WERI-Rb-1 (cell line): ENCODE measurements at regions not wholly inside any gene's neighbourhood (a gene's known extent, or its start where the extent isn't known, plus 50 kb on each side); places are given as distances from the start of the nearest gene placed in this dataset.

Source experiments
- DNase-seq: peaks from one replicate; pipeline ENCODE4 v3.0.0-alpha.2; 2020
- H3K27ac ChIP-seq: fragments of 250-450 bp; sonication (Bioruptor Pico); 2 replicates; pipeline ENCODE4 v1.5.1; 2020; ENCODE audit warnings: mild to moderate bottlenecking, moderate library complexity
- H3K27me3 ChIP-seq: fragments of 250-450 bp; sonication (Bioruptor Pico); 2 replicates; pipeline ENCODE4 v1.5.1; 2021; ENCODE audit warnings: mild to moderate bottlenecking, low read depth, moderate library complexity; ENCODE audit not compliant: insufficient read depth, severe bottlenecking
- H3K36me3 ChIP-seq: fragments of 250-450 bp; sonication (Bioruptor Pico); 2 replicates; pipeline ENCODE4 v1.5.1; 2020; ENCODE audit warnings: mild to moderate bottlenecking, moderate library complexity
- H3K4me3 ChIP-seq: 2 replicates; pipeline ENCODE4 v1.5.1; 2011; ENCODE audit warnings: low read depth, mild to moderate bottlenecking, control low read depth, low read length
- H3K9me3 ChIP-seq: fragments of 250-450 bp; sonication (Bioruptor Pico); 2 replicates; pipeline ENCODE4 v1.5.1; 2021; ENCODE audit warnings: mild to moderate bottlenecking, moderate library complexity; ENCODE audit not compliant: severe bottlenecking
- TF ChIP-seq, protein P1 (sequence below): IDR thresholded peaks from 2 replicates; pipeline ENCODE4 v1.5.1; 2011; ENCODE audit warnings: low read depth, mild to moderate bottlenecking, control low read depth, inconsistent platforms, low read length

DNA sequence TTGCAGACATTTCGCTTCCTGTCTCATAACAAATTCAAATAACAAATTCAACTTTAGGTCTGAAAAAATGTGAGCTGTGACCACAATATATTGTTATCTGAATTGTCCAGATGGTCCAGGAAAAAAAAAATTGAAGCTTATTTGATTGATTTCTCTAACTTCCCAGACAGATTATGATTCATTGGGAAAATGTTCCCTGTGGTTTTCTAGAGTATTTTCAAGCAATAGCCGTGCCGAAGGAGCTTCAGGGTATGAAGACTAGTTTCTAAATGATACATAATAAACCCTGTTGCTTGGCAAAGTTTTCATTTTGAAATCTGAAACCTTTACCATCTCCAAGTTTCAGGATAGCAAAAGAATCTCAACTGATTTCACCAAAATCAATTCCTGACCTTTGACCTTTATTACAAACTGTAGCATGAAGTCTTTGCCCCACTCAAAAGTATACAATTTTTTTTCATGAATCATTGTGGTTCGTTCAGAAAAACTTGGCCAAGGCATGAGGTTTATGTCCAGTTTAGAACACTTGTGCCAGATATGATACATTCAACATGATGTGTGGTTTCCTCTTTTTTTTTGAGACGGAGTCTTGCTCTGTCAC, 109.9 kb downstream of the JCAD start:
- no peaks in the 10 kb centered on the region for H3K36me3 ChIP-seq
- no peaks in the 10 kb centered on the region for H3K27me3 ChIP-seq
- H3K4me3 ChIP-seq = no peak overlapping the region
- no peaks in the 10 kb centered on the region for H3K9me3 ChIP-seq
- TF ChIP-seq, protein P1, sequence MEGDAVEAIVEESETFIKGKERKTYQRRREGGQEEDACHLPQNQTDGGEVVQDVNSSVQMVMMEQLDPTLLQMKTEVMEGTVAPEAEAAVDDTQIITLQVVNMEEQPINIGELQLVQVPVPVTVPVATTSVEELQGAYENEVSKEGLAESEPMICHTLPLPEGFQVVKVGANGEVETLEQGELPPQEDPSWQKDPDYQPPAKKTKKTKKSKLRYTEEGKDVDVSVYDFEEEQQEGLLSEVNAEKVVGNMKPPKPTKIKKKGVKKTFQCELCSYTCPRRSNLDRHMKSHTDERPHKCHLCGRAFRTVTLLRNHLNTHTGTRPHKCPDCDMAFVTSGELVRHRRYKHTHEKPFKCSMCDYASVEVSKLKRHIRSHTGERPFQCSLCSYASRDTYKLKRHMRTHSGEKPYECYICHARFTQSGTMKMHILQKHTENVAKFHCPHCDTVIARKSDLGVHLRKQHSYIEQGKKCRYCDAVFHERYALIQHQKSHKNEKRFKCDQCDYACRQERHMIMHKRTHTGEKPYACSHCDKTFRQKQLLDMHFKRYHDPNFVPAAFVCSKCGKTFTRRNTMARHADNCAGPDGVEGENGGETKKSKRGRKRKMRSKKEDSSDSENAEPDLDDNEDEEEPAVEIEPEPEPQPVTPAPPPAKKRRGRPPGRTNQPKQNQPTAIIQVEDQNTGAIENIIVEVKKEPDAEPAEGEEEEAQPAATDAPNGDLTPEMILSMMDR = no peak
- no peak for DNase-seq
- H3K27ac ChIP-seq = no peak overlapping the region

DNA sequence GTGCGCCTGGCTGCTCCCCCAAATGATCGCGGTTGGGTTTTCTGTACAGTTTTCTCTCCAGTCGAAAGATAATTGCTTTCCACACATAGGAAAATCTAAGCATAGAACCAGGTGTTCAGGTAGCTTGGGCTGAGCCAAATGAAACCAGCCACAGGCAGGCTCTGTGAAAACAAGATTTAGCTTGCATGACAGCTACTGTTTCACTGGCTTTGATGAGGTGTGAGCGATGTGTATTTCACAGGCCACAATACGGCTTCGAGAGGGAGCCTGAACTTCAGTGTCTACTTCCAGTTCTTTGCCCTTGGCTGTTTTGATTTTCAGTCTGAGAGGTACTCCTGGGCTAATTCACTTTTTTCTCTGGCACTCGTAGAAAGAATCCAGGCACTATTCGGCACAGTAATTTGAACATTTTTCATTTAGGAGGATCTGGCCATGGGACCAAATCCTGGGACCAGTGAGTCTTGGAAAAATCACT, 110.5 kb downstream of the JCAD start:
- Histone ChIP-seq H3K4me3 (no peak overlapping the region), H3K27me3 (no peaks in the 10 kb centered on the region), H3K9me3 (no peaks in the 10 kb centered on the region), H3K36me3 (no peaks in the 10 kb centered on the region), H3K27ac (no peak overlapping the region)
- TF ChIP-seq, protein P1 = no peak
- no peak for DNase-seq

DNA sequence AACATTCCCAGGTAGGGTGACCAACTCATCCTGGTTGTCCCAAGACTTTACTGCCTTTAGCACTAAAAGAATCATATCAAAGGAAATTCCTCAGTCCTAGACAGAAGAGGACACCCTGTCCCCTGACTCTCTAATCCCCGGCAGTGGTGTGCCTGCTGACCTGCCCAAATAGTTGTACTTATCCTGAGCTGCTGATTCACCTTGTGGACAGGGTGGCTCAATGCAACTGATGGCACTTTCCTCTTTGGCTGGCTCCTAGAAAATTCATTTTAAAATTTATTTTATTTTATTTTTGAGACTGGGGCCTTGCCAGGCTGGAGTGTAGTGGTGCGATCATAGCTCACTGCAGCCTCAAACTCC, 111.7 kb downstream of the JCAD start:
- no peaks in the 10 kb centered on the region for H3K27me3 ChIP-seq
- no peak overlapping the region for H3K4me3 ChIP-seq
- TF ChIP-seq, protein P1 = no peak
- H3K36me3 ChIP-seq = no peaks in the 10 kb centered on the region
- no peaks in the 10 kb centered on the region for H3K9me3 ChIP-seq
- no peak for DNase-seq
- H3K27ac ChIP-seq = no peak overlapping the region

DNA sequence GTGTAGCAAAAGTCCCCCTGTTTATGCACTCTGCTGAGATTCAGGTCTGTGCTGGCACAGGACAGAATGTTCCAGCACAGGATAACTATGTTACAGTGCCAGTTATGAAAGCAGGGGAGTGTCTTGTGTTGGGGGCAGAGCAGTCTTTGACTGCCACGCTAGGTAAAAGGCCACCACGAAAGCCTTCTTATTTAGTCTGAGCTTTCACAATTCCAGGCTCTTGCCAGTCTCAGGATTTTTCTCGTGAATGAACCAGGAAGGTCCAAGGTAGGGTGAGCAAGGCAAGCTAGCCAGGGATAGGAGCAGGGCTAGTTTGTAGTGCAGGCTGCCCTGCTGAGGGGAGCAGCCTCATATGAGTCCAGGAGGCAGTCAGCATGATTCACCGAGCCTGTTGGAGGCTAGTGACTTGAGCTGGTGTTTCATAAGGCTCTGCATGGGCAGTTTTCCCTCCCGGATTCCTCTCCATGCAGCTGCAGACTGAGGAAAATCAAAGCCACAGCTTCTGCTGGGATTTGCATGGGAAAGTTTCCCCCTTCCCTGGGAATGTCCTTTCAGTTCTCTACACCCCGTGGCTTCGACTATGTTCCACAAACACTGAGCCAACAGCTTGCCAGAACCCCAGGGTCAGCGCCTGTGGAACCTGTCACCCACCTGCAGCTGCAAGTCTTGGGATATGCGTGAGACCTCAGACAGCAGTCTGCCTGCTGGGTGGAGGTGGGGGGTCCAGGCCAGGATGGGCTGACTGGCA, 112.3 kb downstream of the JCAD start:
- TF ChIP-seq, protein P1 = no peak
- no peak for DNase-seq
- H3K36me3 ChIP-seq = no peaks in the 10 kb centered on the region
- no peak overlapping the region for H3K27ac ChIP-seq
- H3K4me3 ChIP-seq = no peak overlapping the region
- H3K9me3 ChIP-seq = no peaks in the 10 kb centered on the region
- no peaks in the 10 kb centered on the region for H3K27me3 ChIP-seq

DNA sequence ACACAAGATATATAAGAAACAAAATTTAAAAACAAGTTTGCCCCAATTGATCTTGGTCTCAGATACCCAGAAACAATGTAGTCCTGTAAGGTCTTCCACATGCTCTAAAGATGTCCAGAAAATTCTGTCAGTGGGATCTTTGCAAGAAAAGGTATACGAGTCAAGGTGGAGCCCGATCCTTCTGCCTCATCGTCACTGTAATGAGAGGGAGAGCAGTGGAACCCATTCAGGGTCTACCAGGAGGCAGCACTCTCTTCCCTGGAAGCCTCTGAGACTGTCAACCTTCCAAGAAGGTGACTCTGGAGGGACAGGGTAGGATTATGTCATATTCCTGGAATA, 112.8 kb downstream of the JCAD start:
- DNase-seq = no peak
- Histone ChIP-seq H3K4me3 (no peak overlapping the region), H3K27me3 (no peaks in the 10 kb centered on the region), H3K27ac (no peak overlapping the region), H3K36me3 (no peaks in the 10 kb centered on the region), H3K9me3 (no peaks in the 10 kb centered on the region)
- TF ChIP-seq, protein P1 = no peak
